ENCODE measurements at regions not wholly inside any gene's neighbourhood (a gene's known extent, or its start where the extent isn't known, plus 50 kb on each side); places are given as distances from the start of the nearest gene placed in this dataset.

- no peak for DNase-seq (ENCODE audit: low read depth)
Measured at GRCh38 chr1:38456531-38456876, 403.1 kb downstream of the RRAGC start.

- DNase-seq (ENCODE audit: low read depth): no peak
Measured at GRCh38 chr1:38455829-38456530, 403.6 kb downstream of the RRAGC start.

GRCh38 chr1:38454749-38455441 lies 404.7 kb downstream of the RRAGC start:
- no peak for DNase-seq (ENCODE audit: low read depth)

- no peak for DNase-seq (ENCODE audit: low read depth)
Measured at GRCh38 chr1:38454236-38454635, 405.3 kb downstream of the RRAGC start.

GRCh38 chr1:38452246-38452645 lies 405.7 kb upstream of the POU3F1 start:
- no peak for DNase-seq (ENCODE audit: low read depth)

- no peak for DNase-seq (ENCODE audit: low read depth)
Measured at GRCh38 chr1:38451541-38451993, 405.0 kb upstream of the POU3F1 start.

- DNase-seq (ENCODE audit: low read depth): no peak
Measured at GRCh38 chr1:38448893-38449292, 402.3 kb upstream of the POU3F1 start.

GRCh38 chr1:38446936-38447335 lies 400.3 kb upstream of the POU3F1 start:
- DNase-seq (ENCODE audit: low read depth): no peak

GRCh38 chr1:38444770-38445442 lies 398.3 kb upstream of the POU3F1 start:
- no peak for DNase-seq (ENCODE audit: low read depth)

GRCh38 chr1:38444311-38444710 lies 397.7 kb upstream of the POU3F1 start:
- no peak for DNase-seq (ENCODE audit: low read depth)

GRCh38 chr1:38440402-38440801 lies 393.8 kb upstream of the POU3F1 start:
- no peak for DNase-seq (ENCODE audit: low read depth)

- no peak for DNase-seq (ENCODE audit: low read depth)
Measured at GRCh38 chr1:38436749-38437148, 390.2 kb upstream of the POU3F1 start.

- DNase-seq (ENCODE audit: low read depth): no peak
Measured at GRCh38 chr1:38436006-38436405, 389.4 kb upstream of the POU3F1 start.

- no peak for DNase-seq (ENCODE audit: low read depth)
Measured at GRCh38 chr1:38433084-38433722, 386.6 kb upstream of the POU3F1 start.

- DNase-seq (ENCODE audit: low read depth): no peak
Measured at GRCh38 chr1:38431535-38432376, 385.2 kb upstream of the POU3F1 start.

GRCh38 chr1:38430949-38431348 lies 384.4 kb upstream of the POU3F1 start:
- DNase-seq (ENCODE audit: low read depth): no peak

- no peak for DNase-seq (ENCODE audit: low read depth)
Measured at GRCh38 chr1:38424677-38425076, 378.1 kb upstream of the POU3F1 start.

- DNase-seq (ENCODE audit: low read depth): no peak
Measured at GRCh38 chr1:38420666-38421065, 374.1 kb upstream of the POU3F1 start.

GRCh38 chr1:38418195-38419030 lies 371.8 kb upstream of the POU3F1 start:
- no peak for DNase-seq (ENCODE audit: low read depth)

GRCh38 chr1:38403667-38404066 lies 357.1 kb upstream of the POU3F1 start:
- DNase-seq (ENCODE audit: low read depth): no peak
